ENCODE measurements at regions not wholly inside any gene's neighbourhood (a gene's known extent, or its start where the extent isn't known, plus 50 kb on each side); places are given as distances from the start of the nearest gene placed in this dataset.
"Not testable (repeated sequence)": the region's sequence is repeated elsewhere in the genome, so short reads cannot be mapped to it uniquely, and the experiment has no call there.

DNA sequence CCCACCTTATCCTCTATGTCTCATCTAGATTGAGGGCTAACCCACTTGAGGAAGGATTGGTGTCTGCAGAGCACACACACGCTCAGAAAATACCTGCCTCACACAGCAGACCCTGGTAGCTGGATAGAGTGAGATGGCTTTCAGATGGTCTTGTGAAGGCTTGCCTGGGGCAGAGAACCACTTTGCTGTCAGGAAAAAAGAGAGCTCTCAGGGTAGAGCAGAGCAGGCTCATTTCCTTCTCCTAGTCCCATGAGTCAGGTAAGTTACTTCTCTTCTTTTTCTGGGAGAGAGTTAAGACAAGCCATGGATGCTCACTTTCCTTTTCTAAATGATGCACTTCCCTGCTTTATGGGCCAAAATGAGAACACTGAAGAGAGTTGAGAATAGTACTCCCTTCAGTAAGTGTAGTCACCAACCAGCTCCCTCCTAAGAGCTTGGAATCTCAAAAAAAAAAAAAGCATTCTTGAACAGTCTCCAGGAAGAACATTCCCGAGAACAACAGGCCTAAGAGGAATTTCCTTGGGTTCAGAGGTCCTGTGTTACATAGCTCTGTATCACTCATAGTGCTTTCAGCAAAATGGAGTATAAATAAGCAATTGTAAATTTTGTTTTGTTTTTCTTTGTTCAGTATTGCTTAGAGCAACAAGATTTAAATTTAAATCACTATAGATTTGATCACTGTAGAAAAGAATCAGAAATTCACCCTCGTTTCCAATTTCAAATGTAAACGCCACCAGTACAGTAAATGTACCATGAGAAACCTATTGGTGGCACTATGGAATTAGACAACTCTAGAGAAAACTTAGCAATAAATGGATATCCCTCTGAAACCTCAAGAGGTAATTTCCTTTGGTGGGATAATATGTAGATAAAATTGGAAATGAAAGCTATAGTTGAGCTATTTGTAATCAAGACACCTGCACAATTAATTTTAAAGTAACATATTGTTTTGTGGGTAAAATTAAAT, 530.3 kb downstream of the RFPL4B start:
- DNase-seq (ENCODE audit: low read depth in 2 of 2): no peak

DNA sequence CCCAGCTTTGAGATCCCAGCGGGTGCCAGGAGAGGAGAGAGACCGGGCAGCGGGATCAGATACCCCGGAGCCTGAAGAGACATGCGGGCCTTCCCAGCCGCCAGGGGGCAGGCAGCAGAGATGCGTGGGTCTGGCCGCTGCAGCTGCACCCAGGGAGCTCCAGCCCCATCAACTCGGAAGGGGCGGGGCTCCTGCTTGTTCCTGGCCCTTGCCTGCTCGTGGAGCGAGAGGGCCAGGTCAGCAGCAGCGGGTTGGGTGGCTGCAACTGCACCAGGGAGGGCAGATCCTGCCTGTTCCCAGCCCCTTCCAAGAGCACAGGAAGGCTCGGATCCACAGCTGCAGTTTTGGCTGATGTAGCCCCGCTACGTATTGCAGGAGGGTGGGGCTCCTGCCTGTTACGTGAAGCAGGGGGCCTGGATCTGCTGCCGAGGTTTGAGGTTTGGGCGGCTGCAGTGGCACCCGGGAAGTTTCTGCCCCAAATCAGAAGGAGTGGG, 532.8 kb downstream of the RFPL4B start:
- no peak for DNase-seq (ENCODE audit: low read depth in 2 of 2)

DNA sequence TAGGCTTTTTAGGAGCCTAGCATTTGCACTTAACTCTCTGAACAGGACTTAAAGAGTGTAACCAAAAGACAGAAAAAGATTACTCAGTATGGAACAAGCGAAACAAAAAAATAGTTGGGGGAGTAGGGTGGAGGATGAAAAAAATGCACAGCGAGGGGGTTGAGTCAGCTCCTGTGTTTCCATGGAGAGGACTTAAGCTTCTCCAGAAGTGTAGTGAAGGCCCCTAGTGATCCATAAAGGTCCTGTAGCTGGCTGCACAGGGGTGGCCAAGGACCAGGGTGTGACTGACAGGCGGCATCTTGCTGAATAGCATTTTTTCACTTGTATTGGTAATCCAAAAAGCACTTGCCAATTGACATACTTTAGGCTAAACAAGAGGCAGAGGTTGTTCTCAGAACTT, 533.9 kb downstream of the RFPL4B start:
- no peak for DNase-seq (ENCODE audit: low read depth in 2 of 2)

DNA sequence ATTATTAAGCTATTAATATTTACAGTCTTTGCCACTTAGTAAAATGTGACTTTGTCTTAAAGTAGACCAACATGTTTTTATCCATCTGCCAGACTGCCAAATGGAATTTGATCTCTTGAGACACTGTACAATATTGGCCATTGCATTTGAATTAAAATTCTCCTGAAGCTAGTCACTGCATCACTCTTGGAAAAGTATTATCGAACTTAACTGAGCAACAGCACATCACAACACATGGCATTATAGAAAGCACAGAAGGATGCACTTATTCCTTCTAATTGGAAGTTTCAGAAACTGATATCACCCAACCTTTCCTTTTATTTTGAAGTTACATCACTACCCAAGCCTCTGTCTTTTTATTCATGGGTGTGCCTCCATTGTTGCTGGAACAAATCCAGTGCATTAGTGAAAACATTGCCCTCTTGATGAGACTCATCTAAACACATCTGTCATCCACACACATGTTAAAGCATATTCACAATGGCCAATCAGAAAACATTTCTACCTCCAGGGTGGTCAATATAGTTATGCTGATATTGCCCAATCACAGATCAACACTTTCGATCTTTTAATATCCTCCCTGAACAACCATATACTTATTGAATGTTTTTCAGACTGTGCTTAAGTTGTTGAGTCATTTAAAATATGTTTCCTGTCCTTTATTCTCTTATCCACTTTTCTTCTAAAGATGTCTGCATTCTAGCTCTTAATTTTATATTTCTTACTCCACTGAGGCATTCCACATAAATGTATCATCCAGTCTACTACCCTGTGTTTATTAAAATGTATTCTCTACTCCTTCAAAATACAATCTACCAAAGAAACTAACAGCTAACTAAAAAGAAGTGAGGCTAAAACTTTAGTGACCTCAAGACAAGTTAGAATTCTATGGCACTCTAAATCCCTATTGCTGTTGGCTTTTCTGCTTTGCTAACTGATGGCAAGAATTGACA, 535.0 kb downstream of the RFPL4B start:
- no peak for DNase-seq (ENCODE audit: low read depth in 2 of 2)

DNA sequence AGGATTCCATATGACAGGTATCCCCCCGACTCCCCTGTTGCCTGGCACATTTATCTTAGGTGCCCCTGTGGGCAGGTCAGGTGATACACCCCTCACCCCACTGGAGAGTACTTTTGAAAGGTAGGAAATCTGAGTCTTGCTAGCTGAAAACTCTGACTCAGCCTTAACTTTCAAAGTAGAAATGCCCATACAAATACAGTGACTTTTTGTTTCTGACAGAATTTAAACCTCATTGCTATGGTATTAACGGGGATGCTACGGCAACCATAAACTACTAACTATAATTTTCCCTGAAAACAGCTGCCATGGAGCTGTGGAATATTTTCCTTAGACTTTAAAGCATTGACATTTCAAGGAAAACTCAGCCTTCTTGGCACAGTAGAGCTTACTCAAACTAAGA, 536.0 kb downstream of the RFPL4B start:
- no peak for DNase-seq (ENCODE audit: low read depth in 2 of 2)

GRCh38 chr6:112886415-112886814, 539.3 kb downstream of the RFPL4B start:
- no peak for DNase-seq (ENCODE audit: low read depth in 2 of 2)

DNA sequence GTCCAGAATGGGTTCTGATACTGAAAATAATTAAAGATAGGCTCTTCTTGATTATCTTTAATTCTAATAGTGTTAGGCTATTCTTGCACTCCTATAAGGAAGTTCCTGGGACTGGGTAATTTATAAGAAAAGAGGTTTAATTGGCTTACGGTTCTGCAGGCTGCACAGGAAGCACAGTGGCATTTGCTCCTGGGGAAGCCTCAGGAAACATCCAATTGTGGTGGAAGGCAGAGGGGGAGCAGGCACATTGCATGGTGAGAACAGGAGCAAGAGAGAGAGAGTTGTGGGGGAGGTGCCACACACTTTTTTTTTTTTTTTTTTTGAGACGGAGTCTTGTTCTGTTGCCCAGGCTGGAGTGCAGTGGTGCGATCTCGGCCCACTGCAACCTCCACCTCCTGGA, 540.3 kb downstream of the RFPL4B start:
- not testable (repeated sequence) for DNase-seq (ENCODE audit: low read depth in 2 of 2)

GRCh38 chr6:112899541-112899940, 552.4 kb downstream of the RFPL4B start:
- no peak for DNase-seq (ENCODE audit: low read depth in 2 of 2)

DNA sequence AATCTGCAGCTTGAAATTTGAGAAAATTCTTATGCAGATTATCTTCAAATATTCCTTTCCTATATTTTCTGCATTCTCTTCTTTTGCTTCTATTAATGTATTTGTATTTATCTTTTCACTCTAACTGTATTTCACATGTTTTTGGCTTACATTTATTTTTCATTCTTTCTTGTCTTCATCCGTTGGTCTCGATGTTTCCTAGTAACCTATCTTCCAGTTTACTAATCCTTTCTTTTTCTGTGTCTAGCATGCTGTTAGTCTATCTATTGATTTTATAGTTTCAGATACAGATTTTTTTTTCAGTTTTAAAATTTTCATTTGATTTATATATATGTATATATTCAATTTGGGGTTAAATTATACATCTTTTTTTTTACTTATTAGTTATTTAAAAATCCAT, 556.2 kb downstream of the RFPL4B start:
- DNase-seq (ENCODE audit: low read depth in 2 of 2): no peak

GRCh38 chr6:112906726-112907125, 559.6 kb downstream of the RFPL4B start:
- DNase-seq (ENCODE audit: low read depth in 2 of 2): no peak

DNA sequence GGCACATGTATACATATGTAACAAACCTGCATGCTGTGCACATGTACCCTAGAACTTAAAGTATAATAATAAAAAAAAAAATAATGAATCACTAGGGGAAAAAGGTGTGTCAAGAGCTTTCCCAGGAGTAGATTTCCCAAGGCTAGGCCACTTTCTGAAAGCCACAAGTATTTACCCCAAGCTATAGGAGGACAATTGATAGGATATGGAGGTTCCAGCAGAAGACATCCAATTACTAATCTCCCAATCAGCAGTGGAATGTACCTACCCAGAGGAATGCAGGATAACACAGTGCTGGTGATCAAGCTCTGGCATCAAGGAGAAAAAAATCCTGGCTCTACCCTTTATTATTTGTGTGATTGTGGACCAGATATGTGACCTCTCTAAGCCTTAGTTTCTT, 562.7 kb downstream of the RFPL4B start:
- DNase-seq (ENCODE audit: low read depth in 2 of 2): no peak

GRCh38 chr6:112910256-112910655, 563.1 kb downstream of the RFPL4B start:
- DNase-seq (ENCODE audit: low read depth in 2 of 2): no peak

GRCh38 chr6:112911959-112912358, 564.8 kb downstream of the RFPL4B start:
- no peak for DNase-seq (ENCODE audit: low read depth in 2 of 2)

DNA sequence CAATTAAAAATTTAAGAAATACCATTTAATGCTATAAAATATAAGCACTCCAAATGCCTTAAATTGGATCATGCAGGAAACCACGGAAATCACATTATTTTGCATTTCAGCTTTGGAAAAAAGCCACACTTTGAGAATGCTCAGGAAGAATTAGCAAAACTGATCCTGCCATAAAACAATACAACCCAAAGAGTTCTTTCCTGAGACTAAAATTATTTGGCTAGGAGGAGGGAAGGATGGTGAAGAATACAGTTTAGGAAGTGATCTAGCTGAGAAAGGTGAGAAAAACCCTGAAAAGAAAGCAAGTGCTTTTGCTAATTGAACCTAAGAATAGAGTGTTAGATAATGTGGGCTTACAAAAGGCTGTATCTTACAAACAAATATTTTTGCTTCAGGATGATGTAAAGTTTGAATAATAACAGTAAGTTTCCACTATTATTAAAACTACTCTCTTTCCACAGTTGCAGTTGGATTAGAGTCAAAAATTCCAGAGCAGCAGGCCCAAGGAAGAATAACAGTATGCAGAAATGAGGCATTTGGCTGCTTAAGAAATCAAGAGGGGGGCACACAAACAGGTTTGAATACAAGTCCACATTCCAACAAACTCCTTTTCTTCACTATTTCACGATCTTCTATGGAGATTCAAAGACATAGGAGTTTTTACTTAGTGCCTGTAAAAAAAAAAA, 565.4 kb downstream of the RFPL4B start:
- no peak for DNase-seq (ENCODE audit: low read depth in 2 of 2)

- DNase-seq (ENCODE audit: low read depth in 2 of 2): not testable (repeated sequence)
Measured at GRCh38 chr6:112919744-112920143, 572.6 kb downstream of the RFPL4B start.

DNA sequence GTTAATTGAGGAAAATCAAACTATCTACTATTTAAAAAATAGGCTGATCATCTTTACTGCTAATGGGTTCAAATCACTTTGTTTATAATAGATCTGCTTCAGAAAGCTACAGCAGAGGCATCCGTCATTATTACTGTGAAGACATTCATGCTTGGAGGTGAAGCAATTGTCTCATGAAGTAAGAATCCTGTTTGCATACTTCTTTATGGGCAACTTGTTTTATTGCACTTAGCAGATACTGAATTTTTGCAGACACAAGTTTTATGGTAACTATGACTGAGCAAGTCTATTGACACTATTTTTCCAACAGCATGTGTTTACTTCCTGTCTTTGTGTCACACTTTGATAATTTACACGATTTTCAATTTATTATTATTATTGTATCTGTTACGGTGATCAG, 573.9 kb downstream of the RFPL4B start:
- no peak for DNase-seq (ENCODE audit: low read depth in 2 of 2)

DNA sequence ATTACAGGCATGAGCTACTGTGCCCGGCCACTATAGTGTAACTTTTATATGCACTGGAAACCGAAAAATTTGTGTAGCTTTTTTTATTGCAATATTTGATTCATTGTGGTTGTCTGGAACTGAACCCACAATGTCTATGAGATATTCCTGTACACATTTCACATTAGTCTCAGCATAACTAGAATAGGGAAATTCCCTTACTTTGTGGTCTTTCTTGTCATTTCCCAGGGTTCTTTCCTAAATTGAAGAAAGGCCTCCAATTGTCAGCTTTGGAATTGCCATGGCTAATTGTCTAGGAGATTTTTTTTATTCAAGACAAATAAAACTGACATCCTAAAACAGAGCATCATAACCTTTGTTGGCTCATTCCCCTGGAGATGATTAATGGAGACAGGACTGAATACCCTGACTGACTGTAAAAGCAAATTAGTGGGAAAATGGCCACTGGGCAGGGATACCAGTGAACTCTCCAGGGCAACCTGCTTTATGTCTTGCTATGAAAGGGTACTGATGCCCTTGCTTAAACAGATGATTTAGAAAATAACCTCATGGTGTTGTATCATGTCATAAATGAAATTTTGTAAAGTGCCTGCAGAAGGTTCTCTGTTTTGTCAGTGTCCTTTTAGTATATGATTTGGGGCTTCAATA, 576.9 kb downstream of the RFPL4B start:
- no peak for DNase-seq (ENCODE audit: low read depth in 2 of 2)

DNA sequence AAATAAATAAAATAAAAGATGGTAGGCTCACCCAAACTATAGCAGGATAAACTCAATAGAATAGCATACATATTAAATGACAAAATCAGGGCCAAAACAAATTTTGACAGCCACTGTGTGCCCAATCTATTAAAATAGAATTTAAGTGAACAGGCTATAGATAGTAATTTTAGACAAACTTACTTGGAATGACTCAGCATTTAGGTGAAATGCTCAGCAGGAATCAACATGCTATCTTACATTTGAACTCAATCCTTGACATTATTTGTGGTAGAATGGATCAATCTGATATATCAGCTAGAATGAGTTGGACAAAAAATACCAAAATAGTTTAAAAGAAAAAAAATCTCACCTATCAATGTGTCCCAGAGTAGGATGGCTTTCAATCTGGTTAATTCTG, 578.6 kb downstream of the RFPL4B start:
- DNase-seq (ENCODE audit: low read depth in 2 of 2): no peak

DNA sequence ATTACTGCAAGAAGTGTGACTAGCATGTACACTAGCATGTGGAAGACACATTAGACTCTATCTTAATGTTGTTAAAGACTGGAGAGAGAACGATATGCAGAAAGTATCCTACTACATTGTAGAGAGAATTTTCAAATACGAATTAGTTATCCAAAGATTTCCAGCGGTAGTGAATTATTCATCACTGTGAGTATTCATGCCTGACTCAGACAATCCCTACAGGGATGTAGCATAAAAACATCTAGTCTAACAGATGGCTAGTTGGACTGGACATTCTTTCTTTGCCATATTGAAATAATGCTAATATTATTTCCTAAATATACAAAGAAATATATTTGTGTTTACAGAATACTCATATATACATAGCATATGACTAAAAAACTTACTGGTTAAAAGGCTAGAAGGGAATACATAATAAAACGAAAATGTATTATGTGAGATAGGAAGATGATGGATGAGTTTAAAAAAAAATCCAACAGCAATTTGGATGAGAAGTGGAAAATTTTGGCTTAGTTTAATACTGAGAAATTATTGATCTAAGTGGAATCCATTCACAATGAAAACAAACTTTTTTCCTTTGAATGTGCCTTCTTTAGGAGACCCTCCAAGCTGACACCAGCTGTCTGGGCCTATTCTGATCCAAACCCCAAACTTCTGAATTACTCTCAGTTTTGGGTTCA, 580.7 kb downstream of the RFPL4B start:
- no peak for DNase-seq (ENCODE audit: low read depth in 2 of 2)

DNA sequence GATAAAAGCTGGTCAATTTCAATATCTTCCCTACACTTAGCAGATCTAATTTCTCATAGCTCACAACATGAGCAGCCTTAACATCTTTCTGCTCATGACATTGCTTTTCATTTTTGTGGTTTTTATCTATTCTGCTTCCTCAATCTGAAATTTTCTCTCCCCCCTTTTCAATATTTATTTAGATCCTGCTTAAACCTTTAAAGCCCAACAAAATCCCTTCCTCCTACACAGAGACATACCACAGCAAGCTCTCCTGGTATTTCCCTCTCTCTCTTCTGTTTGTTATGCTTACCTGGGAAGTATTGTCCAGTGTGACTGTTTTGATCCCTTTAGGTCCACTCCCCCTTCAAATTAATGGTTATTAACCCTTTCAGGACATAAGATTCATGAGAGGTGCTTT, 582.5 kb downstream of the RFPL4B start:
- DNase-seq (ENCODE audit: low read depth in 2 of 2): no peak

DNA sequence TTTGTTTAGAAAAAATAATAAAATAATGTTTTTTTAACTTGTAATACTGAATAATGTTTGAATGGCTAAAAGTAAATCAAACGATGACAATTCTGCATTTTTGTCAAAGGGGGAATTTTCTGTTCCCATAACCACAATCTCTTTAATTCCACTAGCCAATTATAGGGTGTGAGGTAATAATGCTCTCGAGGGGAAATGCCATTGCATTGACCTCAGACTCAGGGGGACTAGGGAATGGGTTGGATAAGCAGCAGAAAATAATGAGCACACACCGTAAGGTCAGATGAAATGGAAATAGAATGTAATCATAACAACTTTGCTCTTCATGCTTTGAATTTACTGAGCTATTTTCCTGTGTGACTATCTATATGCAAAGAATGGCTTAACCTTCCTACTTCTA, 584.7 kb downstream of the RFPL4B start:
- no peak for DNase-seq (ENCODE audit: low read depth in 2 of 2)

Data from stimulated activated CD8-positive, alpha-beta memory T cell treated with anti-CD3 and anti-CD28 coated beads, Interleukin-7, amount 100 ng/mL, for 4 hours (primary cell).